Keratinocyte (primary cell): ENCODE measurements at regions not wholly inside any gene's neighbourhood (a gene's known extent, or its start where the extent isn't known, plus 50 kb on each side); places are given as distances from the start of the nearest gene placed in this dataset.

Experiments
- EZH2 ChIP-seq: IDR thresholded peaks from one replicate; pipeline ENCODE4 v1.6.1; 2012; ENCODE audit warnings: inconsistent platforms, mild to moderate bottlenecking, low read length, moderate library complexity
- TF ChIP-seq, protein P1 (sequence below), 3 experiments: IDR thresholded peaks in 1 of 3; conservative IDR thresholded peaks in 1 of 3; optimal IDR thresholded peaks in 1 of 3; 2 replicates in 2 of 3; 3 replicates in 1 of 3; pipeline versions ENCODE3 to v1.5.1; 2011; ENCODE audit warnings: low read length in 3 of 3, mild to moderate bottlenecking in 3 of 3, moderate library complexity in 2 of 3, control low read depth in 1 of 3, inconsistent platforms in 1 of 3; ENCODE audit not compliant: insufficient read depth in 2 of 3; ENCODE audit errors: extremely low read depth in 1 of 3

GRCh38 chr5:98500811-98501210, 272.7 kb upstream of the RGMB start:
- TF ChIP-seq, protein P1, sequence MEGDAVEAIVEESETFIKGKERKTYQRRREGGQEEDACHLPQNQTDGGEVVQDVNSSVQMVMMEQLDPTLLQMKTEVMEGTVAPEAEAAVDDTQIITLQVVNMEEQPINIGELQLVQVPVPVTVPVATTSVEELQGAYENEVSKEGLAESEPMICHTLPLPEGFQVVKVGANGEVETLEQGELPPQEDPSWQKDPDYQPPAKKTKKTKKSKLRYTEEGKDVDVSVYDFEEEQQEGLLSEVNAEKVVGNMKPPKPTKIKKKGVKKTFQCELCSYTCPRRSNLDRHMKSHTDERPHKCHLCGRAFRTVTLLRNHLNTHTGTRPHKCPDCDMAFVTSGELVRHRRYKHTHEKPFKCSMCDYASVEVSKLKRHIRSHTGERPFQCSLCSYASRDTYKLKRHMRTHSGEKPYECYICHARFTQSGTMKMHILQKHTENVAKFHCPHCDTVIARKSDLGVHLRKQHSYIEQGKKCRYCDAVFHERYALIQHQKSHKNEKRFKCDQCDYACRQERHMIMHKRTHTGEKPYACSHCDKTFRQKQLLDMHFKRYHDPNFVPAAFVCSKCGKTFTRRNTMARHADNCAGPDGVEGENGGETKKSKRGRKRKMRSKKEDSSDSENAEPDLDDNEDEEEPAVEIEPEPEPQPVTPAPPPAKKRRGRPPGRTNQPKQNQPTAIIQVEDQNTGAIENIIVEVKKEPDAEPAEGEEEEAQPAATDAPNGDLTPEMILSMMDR (optimal IDR thresholded peaks at IDR 0.05 in 1 of 3, IDR thresholded peaks at IDR 0.05 in 1 of 3, conservative IDR thresholded peaks at IDR 0.05 in 1 of 3; ENCODE audit: extremely low read depth in 1 of 3, insufficient read depth in 2 of 3, low read length in 3 of 3): no peak
- TF ChIP-seq EZH2: no peak
